OCI-LY3 (cell line): ENCODE measurements at regions not wholly inside any gene's neighbourhood (a gene's known extent, or its start where the extent isn't known, plus 50 kb on each side); places are given as distances from the start of the nearest gene placed in this dataset.

Experiments used
- EZH2phosphoT487 ChIP-seq: fragments of 200-600 bp; shearing (Covaris generic); IDR thresholded peaks from 2 replicates; pipeline ENCODE4 v1.6.1; 2018; ENCODE audit warnings: antibody characterized with exemption, mixed run types, low read depth
- TF ChIP-seq, protein P1 (sequence below): fragments of 200-600, 300-600 bp; sonication (generic); IDR thresholded peaks from 2 replicates; pipeline ENCODE4 v1.5.1; 2014; ENCODE audit warnings: antibody characterized with exemption, low read length, low read depth

DNA sequence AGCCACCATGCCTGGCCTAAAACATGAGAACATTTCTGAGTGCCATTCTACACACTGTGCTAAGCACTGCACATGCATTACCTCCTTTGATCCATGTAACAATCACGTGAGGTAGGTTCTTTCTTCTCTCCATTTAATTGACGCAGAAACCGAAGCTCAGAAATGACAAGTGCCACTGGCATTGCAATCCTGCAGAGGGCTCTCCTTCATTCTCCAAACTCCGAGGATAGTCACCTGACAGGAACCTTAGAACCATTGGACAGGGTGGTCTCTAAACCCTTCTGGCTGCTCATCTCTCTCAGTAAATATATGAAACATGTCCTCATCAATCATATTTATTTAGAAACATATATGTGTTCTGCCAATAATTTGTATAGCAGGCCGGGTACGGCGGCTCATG is 167.1 kb upstream of the JUN start:
- TF ChIP-seq, protein P1, sequence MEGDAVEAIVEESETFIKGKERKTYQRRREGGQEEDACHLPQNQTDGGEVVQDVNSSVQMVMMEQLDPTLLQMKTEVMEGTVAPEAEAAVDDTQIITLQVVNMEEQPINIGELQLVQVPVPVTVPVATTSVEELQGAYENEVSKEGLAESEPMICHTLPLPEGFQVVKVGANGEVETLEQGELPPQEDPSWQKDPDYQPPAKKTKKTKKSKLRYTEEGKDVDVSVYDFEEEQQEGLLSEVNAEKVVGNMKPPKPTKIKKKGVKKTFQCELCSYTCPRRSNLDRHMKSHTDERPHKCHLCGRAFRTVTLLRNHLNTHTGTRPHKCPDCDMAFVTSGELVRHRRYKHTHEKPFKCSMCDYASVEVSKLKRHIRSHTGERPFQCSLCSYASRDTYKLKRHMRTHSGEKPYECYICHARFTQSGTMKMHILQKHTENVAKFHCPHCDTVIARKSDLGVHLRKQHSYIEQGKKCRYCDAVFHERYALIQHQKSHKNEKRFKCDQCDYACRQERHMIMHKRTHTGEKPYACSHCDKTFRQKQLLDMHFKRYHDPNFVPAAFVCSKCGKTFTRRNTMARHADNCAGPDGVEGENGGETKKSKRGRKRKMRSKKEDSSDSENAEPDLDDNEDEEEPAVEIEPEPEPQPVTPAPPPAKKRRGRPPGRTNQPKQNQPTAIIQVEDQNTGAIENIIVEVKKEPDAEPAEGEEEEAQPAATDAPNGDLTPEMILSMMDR = no peak
- no peak for TF ChIP-seq EZH2phosphoT487
